Heart right ventricle (tissue), 16 donors: ENCODE measurements at regions not wholly inside any gene's neighbourhood (a gene's known extent, or its start where the extent isn't known, plus 50 kb on each side); places are given as distances from the start of the nearest gene placed in this dataset.

ENCODE experiments used
- ATAC-seq, 8 donors: fragments of 200-7000 bp; cut with Tn5 transposase; one replicate each; pipeline ENCODE4 v1.9.1; 2020; ENCODE audit warnings: mild to moderate bottlenecking in 8 of 8, moderate library complexity in 8 of 8, moderate number of reproducible peaks in 1 of 8
- DNase-seq, 2 donors: peaks; one replicate each; pipeline ENCODE4 v3.0.0-alpha.2; 2020
- H3K27ac ChIP-seq, 10 donors: fragments of 200-600 bp; sonication (generic) in 2 of 10; one replicate each; pipeline versions ENCODE4 v1.5.0 to v1.8.0; 2020 to 2022; ENCODE audit warnings: mild to moderate bottlenecking in 3 of 10
- H3K27me3 ChIP-seq, 7 donors: fragments of 200-600 bp; one replicate each; pipeline ENCODE4 v1.8.0; 2021 to 2022; ENCODE audit warnings: mild to moderate bottlenecking in 2 of 7
- H3K36me3 ChIP-seq, 9 donors: fragments of 200-600 bp; sonication (generic) in 1 of 9; one replicate each; pipeline versions ENCODE4 v1.5.0 to v1.8.0; 2020 to 2022; ENCODE audit warnings: mild to moderate bottlenecking in 2 of 9
- H3K4me1 ChIP-seq, 9 donors: fragments of 200-600 bp; sonication (generic) in 1 of 9; one replicate each; pipeline versions ENCODE4 v1.5.0 to v1.8.0; 2020 to 2022; ENCODE audit warnings: mild to moderate bottlenecking in 4 of 9
- H3K4me3 ChIP-seq, 10 donors: fragments of 200-600 bp; sonication (generic) in 2 of 10; one replicate each; pipeline versions ENCODE4 v1.5.0 to v1.8.0; 2020 to 2022; ENCODE audit warnings: mild to moderate bottlenecking in 7 of 10, moderate library complexity in 2 of 10
- H3K9me3 ChIP-seq, 11 donors: fragments of 200-600 bp in 10 of 11; sonication (generic) in 2 of 11; one replicate each; pipeline versions ENCODE4 v1.5.0 to v1.8.0; 2013 to 2022; ENCODE audit warnings: mild to moderate bottlenecking in 2 of 11, control low read depth in 1 of 11, moderate library complexity in 1 of 11
- WGBS, 2 donors: extraction: QIAGEN DNeasy Blood & Tissue Kit; methylation state at CpG; one replicate each; pipeline ENCODE4 v1.1.7; 2013; ENCODE audit warnings: inconsistent platforms in 1 of 2; 5-methylcytosine and 5-hydroxymethylcytosine counted together
- intact Hi-C, 10 donors: fragments of 100-400 bp; cut with DNase I; formaldehyde crosslinking; loops; one replicate each; pipeline versions ENCODE4 v1.11.1 to v1.14.2; 2022
- TF ChIP-seq, protein P1 (sequence below), 9 donors: fragments of 200-600 bp; sonication (generic) in 2 of 9; IDR thresholded peaks; one replicate each; pipeline versions ENCODE4 v1.5.0 to v1.8.0; 2021 to 2022; ENCODE audit warnings: antibody characterized with exemption in 9 of 9, mild to moderate bottlenecking in 5 of 9, moderate library complexity in 1 of 9
- donor health status: Arrhythmogenic right ventricular cardiomyopathy.
- donor health status: ischemic (EF 13 %, LVEDD 7.1; RV severe dilation, severe dysfunction).
- donor health status: healthy with polysubstance abuse.
- donor health status: DM: no; HTN: yes; CAD: no.
- donor health status: DM: no; HTN: no; CAD: no.
- donor health status: ischemic (EF 25% LVEDD 6.9; RV normal size, moderate dysfunction).
- donor health status: ischemic (EF 25% LVEDD 5.7; RV mildly dilated, moderate dysfunction).
- donor health status: healthy.
- donor health status: DM: yes; HTN: yes; CAD: no.
- donor health status: Ischemic cardiomyopathy.
- donor health status: ischemic (EF 35%, LVEDD 5.7; RV mildly dilated, moderate dysfunction).
- donor health status: nonischemic (EF 11% LVEDD 7.7; RV severe dilation, severe dysfunction).
- donor health status: DM: yes; HTN: yes; CAD: no.
- donor health status: PGD.
- donor health status: ischemic (EF 29% LVEDD 5.4; RV normal size, mild dysfunction).
- donor health status: nonischemic (EF 23%, LVEDD 6.1; RV moderate dilation, normal function).

DNA sequence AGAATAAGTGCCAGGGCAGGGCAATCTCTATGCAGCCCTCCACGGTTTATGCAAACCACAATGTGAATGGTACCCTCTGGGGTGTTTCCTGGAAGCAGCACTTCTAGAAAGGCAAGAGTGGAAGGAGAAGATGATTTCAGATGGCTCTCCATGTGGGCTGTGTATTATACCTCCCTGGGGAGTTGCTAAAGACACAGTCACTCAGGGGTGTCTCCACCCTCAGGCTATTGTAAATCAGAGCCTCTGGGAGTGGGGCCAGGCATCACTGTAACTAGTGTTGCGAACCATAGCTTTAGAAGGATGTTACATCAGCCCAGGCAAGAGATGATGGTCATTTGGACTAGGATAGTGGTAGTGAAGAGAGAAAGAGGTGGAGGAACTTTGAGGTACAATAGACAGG lies 83.3 kb upstream of the ZKSCAN2 start:
- H3K27ac ChIP-seq = no peak overlapping the region
- no peaks in the 10 kb centered on the region for H3K36me3 ChIP-seq
- H3K27me3 ChIP-seq = peaks cover 0 to 5% (median 0%) of the 10 kb centered on the region in 7 donors
- DNase-seq (no peak), ATAC-seq (no peak)
- no peaks in the 10 kb centered on the region for H3K4me1 ChIP-seq
- TF ChIP-seq, protein P1, sequence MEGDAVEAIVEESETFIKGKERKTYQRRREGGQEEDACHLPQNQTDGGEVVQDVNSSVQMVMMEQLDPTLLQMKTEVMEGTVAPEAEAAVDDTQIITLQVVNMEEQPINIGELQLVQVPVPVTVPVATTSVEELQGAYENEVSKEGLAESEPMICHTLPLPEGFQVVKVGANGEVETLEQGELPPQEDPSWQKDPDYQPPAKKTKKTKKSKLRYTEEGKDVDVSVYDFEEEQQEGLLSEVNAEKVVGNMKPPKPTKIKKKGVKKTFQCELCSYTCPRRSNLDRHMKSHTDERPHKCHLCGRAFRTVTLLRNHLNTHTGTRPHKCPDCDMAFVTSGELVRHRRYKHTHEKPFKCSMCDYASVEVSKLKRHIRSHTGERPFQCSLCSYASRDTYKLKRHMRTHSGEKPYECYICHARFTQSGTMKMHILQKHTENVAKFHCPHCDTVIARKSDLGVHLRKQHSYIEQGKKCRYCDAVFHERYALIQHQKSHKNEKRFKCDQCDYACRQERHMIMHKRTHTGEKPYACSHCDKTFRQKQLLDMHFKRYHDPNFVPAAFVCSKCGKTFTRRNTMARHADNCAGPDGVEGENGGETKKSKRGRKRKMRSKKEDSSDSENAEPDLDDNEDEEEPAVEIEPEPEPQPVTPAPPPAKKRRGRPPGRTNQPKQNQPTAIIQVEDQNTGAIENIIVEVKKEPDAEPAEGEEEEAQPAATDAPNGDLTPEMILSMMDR (IDR thresholded peaks at IDR 0.05) = no peak
- H3K4me3 ChIP-seq = no peak overlapping the region
- 55 to 67% methylated on average over 2 of the region's 2 CpGs for WGBS, 2 donors
- intact Hi-C loops = no loop called here
- no peaks in the 10 kb centered on the region for H3K9me3 ChIP-seq

DNA sequence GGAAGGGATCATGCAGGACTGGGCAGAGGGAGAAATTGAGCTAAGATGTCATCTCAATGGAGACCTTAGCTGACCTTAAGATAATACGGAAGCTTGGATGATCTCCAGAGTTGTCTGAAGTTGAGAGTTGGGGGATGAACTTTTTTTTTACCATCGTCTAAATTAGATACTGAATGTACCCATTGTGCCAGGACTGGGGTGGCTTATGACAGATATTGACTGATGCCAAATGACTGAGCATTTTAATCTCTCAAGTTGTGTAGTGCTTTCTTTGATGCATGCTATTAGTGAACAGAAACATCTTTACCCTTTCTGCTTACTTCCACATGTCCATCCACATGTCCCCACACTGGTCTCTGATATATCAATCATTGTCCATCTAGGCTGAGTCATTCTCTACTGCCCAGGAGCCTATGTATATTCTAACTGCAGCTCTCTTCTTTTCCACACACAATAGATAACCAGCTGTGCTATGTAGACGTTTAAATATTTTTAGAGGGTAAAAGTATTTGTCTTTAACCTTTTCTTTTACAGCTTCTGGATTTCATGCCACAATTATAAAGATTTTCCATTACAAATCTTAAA lies 60.2 kb upstream of the ZKSCAN2 start:
- H3K4me1 ChIP-seq = no peaks in the 10 kb centered on the region
- H3K9me3 ChIP-seq = peaks cover 0 to 58% (median 21%) of the 10 kb centered on the region in 11 donors
- 58 to 64% methylated on average over 3 of the region's 3 CpGs for WGBS, 2 donors
- no peak overlapping the region for H3K27ac ChIP-seq
- intact Hi-C loops = no loop called here
- ATAC-seq (no peak), DNase-seq (no peak)
- no peaks in the 10 kb centered on the region for H3K36me3 ChIP-seq
- no peaks in the 10 kb centered on the region for H3K27me3 ChIP-seq
- no peak overlapping the region for H3K4me3 ChIP-seq
- TF ChIP-seq, protein P1 (IDR thresholded peaks at IDR 0.05) = no peak

DNA sequence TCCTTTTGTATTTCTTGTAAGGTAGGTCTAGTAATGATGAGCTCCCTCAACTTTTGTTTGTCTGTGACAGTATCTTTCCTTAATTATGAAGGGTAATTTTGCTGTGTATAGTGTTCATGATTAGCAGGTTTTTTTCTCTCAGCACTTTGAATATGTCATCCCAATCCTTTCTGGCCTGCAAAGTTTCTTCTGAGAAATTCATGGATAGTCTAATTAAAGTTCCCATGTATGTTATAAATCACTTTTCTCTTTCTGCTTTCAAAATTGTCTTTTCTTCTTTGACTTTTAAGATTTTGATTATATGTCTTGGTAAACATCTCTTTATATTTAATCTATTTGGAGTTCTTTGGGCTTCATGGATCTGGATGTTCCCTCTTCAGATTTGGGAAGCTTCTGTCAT lies 54.3 kb upstream of the ZKSCAN2 start:
- TF ChIP-seq, protein P1 (IDR thresholded peaks at IDR 0.05) = no peak
- intact Hi-C loops = no loop called here
- Histone ChIP-seq H3K4me3 (no peak overlapping the region), H3K27ac (no peak overlapping the region), H3K36me3 (no peaks in the 10 kb centered on the region), H3K4me1 (no peaks in the 10 kb centered on the region), H3K27me3 (no peaks in the 10 kb centered on the region), H3K9me3 (peaks cover 0 to 62% (median 29%) of the 10 kb centered on the region in 11 donors)
- no peak for ATAC-seq
- DNase-seq = no peak

DNA sequence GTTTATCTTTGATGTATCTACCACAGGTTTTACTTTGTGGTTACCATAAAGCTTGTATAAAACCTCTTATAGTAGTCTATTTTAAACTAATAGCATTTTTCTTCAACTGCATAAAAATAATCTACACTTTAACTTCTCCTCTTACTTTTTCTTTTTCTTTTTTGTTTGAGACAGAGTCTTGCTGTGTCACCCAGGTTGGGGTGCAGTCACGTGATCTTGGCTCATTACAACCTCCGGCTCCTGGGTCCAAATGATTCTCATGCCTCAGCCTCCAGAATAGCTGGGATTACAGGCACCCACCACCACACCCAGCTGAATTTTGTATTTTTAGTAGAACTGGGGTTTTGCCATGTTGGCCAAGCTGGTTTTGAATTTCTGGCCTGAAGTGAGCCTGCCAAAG lies 53.4 kb upstream of the ZKSCAN2 start:
- Histone ChIP-seq H3K36me3 (no peaks in the 10 kb centered on the region), H3K27ac (no peak overlapping the region), H3K4me1 (no peaks in the 10 kb centered on the region), H3K27me3 (no peaks in the 10 kb centered on the region), H3K4me3 (no peak overlapping the region), H3K9me3 (peaks cover 0 to 57% (median 25%) of the 10 kb centered on the region in 11 donors)
- DNase-seq = no peak
- 79 to 82% methylated on average over 2 of the region's 2 CpGs for WGBS, 2 donors
- no peak for ATAC-seq
- TF ChIP-seq, protein P1 (IDR thresholded peaks at IDR 0.05) = no peak
- intact Hi-C loops = no loop called here
